HL-60/S4 (cell line): ENCODE measurements at regions not wholly inside any gene's neighbourhood (a gene's known extent, or its start where the extent isn't known, plus 50 kb on each side); places are given as distances from the start of the nearest gene placed in this dataset.

Experiments used
- in situ Hi-C: fragments of 300-500 bp; cut with MboI; formaldehyde crosslinking; loops from 2 replicates; pipeline ENCODE4 v1.14.3; 2022; ENCODE audit warnings: low sequenced_read_pairs

GRCh38 chr2:133806564-133806963, 238.3 kb upstream of the NCKAP5 start:
- in situ Hi-C loops = no loop called here

- in situ Hi-C loops = no loop called here
Measured at GRCh38 chr2:133809485-133809884, 241.2 kb upstream of the NCKAP5 start.

- in situ Hi-C loops = no loop called here
Measured at GRCh38 chr2:133810559-133810958, 242.3 kb upstream of the NCKAP5 start.

- in situ Hi-C loops = no loop called here
Measured at GRCh38 chr2:133811409-133812125, 243.3 kb upstream of the NCKAP5 start.

GRCh38 chr2:133812826-133813617, 244.8 kb upstream of the NCKAP5 start:
- in situ Hi-C loops = no loop called here

- in situ Hi-C loops = no loop called here
Measured at GRCh38 chr2:133814890-133815289, 246.6 kb upstream of the NCKAP5 start.

- in situ Hi-C loops = no loop called here
Measured at GRCh38 chr2:133816037-133816436, 247.8 kb upstream of the NCKAP5 start.

GRCh38 chr2:133817680-133818566, 249.7 kb upstream of the NCKAP5 start:
- in situ Hi-C loops = no loop called here

- in situ Hi-C loops = no loop called here
Measured at GRCh38 chr2:133818661-133819060, 250.4 kb upstream of the NCKAP5 start.

GRCh38 chr2:133819906-133820305, 251.6 kb upstream of the NCKAP5 start:
- in situ Hi-C loops = no loop called here

GRCh38 chr2:133821107-133821760, 253.0 kb upstream of the NCKAP5 start:
- in situ Hi-C loops = no loop called here

- in situ Hi-C loops = no loop called here
Measured at GRCh38 chr2:133822517-133823225, 254.4 kb upstream of the NCKAP5 start.

GRCh38 chr2:133823226-133823550, 254.9 kb upstream of the NCKAP5 start:
- in situ Hi-C loops = no loop called here

GRCh38 chr2:133824869-133825268, 256.6 kb upstream of the NCKAP5 start:
- in situ Hi-C loops = no loop called here

GRCh38 chr2:133825778-133826177, 257.5 kb upstream of the NCKAP5 start:
- in situ Hi-C loops = no loop called here

- in situ Hi-C loops = no loop called here
Measured at GRCh38 chr2:133828913-133829312, 260.6 kb upstream of the NCKAP5 start.

GRCh38 chr2:133829450-133830020, 261.3 kb upstream of the NCKAP5 start:
- in situ Hi-C loops = no loop called here

GRCh38 chr2:133833746-133834145, 265.5 kb upstream of the NCKAP5 start:
- in situ Hi-C loops = no loop called here

GRCh38 chr2:133835821-133836619, 267.8 kb upstream of the NCKAP5 start:
- in situ Hi-C loops = no loop called here
